Pons (tissue), 1 donor: ENCODE measurements at regions not wholly inside any gene's neighbourhood (a gene's known extent, or its start where the extent isn't known, plus 50 kb on each side); places are given as distances from the start of the nearest gene placed in this dataset.

Experiments
- DNase-seq: peaks from one replicate; pipeline ENCODE4 v3.0.0-alpha.2; 2016; ENCODE audit warnings: low spot score

DNA sequence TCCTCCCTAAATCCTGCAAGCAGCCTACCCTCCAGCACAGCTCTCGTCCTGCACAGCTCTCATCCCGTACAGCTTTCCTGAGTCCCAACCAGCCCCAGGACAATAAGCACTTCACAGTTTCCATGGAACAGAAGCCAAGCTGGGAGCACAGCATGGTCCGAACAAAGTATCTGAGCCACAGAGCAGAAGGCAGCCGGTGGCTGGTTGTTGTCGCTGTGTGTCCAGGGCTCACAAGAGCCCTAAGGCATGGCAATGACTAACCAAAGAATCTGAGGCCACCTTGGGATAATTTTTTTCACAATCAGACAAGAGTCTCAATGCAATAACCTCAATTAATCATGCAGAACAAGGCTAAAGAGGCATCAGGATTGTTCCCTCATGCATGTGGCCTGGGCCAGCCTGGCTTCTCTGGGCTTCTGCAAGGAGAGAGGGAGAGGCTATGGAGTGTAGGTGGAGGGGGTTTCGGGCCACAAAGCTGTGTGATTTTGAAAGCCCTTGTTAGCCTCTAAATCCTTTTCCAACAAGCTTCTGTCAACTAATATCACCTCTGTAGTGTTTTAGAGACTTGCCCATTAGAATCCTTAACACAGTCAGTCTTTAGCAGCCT lies 323.4 kb downstream of the PIK3R1 start:
- no peak for DNase-seq

DNA sequence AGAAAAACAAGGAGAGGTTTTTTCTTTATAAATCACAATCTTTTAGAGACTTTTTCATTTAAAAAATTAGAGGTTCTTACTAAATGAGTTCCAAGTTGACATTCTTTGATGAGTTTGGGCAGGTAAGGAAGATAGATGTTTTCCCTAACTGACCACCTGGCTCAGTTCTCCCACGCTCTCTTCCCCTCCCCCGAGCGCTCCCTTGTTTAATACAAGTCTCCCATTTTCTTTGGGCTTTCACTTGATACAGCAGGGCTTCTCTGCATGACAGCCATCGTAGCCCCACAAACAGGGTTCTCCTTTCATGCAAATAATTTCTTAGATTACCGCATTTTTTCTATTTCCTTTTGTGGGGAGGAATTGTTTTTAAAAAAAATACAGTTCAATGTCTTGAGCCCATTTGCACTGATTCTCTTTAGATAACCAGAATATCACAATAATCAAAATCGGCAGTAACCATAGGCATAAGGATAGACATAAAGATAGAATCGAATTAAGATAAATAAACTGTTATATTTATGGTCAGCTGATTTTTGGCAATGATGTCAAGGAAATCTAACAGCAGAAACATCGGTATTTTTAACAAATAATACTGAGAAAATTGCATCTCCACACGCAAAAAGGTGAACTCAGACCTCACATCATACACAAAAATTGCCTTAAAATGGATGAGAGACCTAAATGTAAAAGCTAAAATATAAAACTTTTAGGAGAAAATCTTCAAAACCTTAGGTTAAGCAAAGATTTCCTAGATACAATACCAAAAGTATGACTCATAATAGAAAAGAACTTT lies 325.4 kb downstream of the PIK3R1 start:
- no peak for DNase-seq

DNA sequence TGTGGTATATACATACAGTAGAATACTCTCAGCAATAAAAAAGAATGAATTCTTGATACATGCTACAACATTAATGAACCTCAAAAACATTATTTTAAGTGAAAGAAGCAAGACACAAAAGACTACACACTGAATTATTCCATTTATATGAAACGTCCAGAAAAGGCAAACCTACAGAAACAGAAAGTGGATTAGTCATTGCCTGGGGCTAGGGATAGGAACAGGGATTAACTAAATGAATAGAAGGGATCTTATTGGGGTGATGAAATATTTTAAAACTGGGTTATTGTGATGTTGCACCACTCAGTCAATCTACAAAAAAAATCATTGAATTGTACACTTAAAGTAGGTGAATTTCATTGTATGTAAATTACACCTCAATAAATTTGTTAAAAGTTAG lies 326.7 kb downstream of the PIK3R1 start:
- DNase-seq = no peak

DNA sequence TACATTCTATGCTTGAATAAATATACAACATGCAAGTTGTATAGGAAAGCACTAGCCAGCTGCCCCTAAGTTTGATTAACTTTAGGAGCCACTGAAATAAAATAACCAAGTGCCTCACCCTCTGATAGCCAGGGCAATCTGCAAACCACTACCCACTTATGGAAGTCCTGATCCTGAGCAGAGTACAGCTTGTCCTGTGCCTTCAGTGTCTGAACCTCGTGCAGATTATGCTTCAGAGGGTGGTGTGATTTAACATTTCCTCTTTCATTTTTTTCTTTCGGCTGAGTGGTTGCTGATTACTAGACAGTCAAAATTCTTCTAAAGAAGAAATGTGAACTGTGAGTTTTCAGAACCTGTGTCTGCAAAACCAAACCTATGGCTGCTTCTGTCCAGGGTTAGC lies 327.7 kb downstream of the PIK3R1 start:
- no peak for DNase-seq

DNA sequence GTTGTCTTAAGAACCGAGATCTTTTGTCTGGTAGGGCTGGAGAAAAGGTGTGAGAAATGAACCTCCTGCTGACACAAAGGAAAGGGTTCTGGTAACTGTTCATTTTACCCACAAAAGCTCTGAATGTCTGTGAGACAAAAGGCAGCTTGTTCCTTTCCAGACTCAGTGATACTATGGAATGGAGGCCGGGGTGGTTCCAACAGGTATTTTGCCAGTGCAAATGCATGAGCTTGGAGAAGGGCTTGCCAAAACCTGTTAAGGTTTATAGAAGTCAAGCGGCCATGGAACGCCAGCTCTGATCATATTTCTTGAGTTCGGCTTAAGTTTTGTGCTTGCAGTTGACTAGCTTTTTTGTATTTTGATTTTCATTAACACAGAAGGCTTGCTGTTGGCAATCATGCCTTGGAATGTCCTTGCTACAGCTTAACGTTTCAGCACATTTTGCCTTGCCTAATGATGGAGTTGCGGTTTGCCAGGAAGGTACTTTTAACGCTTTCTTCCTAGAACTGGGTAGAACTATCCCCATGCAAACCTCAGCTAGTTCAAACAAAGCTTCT lies 328.6 kb downstream of the PIK3R1 start:
- DNase-seq = no peak

GRCh38 chr5:68544648-68545552 lies 329.3 kb downstream of the PIK3R1 start:
- no peak for DNase-seq

DNA sequence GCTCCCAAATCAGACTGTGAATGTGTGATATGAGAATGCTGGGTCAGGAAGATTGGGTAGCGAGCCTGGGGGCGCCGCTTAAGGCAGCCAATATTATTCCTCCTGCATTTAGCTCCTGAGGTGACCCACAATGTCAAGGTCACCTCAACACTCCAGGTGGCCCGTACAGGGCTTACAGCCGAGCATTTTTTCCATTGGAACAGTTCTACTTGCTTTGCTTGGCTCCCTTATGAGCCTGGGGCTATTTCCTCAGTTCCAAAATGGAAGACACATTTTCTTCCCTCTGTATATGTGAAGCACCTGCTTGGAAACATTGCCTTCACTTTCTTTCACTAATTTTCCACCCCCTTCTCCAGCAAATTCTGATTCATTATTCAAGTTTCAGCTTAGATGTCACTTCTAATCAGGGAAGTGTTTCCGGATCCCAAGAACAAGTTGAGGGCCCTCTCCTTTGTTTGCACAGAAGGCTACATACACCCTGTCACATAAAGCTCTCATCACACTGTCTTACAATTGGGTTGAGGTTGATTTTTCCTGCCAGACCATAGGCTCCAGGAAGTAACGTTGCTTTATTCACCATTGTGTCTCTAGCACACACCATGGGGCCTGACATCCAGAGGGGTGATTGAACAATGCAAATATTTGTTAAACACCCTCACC lies 330.2 kb downstream of the PIK3R1 start:
- DNase-seq = no peak

DNA sequence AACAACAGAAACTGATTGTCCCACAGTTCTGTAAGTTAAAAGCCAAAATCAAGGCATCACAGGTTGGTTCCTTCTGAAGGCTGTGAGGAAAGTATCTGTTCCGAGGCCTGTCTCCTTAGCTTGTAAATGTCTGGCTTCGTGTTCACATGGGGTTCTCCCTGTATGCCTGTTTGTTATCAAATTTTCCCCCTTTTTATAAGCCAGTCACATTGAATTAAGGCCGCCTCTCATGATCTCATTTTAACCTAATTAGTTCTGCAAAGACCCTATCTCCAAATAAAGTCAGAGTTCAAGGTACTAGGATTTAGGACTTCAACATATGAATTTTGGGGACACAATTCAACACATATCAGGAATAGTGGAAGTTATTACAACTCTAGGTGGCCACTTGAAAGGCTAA lies 331.5 kb downstream of the PIK3R1 start:
- no peak for DNase-seq

DNA sequence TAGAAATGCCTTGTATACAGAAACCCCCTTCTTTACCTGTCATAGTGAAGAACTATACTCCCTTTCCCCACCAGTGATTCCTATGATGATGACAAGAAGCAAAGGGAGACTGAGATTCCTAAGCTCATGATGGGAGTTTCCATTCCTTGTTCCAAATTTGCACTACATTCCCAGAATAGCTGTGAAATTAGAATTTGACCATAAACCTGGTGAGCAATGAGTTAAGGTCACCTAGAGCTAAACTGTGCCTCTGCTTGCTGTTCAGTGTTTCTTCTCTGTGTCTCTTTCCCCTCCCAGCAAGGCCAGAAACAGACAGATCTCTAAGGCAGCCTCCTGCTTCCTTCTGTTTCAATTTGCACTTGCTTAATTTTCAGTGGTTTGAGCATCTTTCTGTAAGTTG lies 332.1 kb downstream of the PIK3R1 start:
- DNase-seq = no peak

- no peak for DNase-seq
Observed at GRCh38 chr5:68548959-68549676, 333.6 kb downstream of the PIK3R1 start.

DNA sequence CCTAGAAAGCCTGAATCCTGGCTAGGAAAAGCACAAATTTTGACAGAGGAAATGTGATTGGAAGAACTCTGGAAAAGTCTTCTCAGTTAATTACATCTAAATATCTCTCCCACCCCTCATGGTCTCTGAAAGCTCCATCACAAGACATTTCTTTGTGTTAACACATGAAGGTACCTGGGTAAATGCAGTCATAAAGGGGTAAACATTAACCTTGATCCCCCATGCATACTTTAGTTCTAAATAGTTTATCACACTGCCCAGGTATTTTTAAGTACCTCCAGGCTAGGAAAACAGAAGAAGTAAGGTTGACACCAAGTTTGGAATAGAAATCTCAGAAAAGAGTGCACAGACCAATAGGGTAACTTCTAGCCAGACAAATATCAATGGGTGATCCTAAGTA lies 334.5 kb downstream of the PIK3R1 start:
- DNase-seq = no peak

DNA sequence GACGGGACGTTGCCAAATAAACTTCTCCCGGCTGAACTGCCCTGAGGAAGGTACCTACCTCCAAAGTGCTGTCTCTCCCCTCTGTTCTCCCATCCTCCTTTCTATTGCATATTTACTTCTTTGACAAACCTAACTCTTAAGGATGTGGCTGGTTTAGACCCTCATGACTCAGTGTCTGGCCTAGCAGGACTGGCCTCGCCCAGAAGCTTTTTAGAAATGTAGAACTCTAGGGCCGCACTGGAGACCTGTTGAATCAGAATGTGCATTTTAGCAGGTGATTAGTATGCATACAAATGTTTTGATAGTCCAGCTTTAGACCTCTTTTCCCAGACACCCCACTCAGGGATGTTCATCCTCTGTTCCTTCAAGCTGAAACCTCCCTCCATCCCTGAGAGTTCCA lies 335.9 kb downstream of the PIK3R1 start:
- no peak for DNase-seq

DNA sequence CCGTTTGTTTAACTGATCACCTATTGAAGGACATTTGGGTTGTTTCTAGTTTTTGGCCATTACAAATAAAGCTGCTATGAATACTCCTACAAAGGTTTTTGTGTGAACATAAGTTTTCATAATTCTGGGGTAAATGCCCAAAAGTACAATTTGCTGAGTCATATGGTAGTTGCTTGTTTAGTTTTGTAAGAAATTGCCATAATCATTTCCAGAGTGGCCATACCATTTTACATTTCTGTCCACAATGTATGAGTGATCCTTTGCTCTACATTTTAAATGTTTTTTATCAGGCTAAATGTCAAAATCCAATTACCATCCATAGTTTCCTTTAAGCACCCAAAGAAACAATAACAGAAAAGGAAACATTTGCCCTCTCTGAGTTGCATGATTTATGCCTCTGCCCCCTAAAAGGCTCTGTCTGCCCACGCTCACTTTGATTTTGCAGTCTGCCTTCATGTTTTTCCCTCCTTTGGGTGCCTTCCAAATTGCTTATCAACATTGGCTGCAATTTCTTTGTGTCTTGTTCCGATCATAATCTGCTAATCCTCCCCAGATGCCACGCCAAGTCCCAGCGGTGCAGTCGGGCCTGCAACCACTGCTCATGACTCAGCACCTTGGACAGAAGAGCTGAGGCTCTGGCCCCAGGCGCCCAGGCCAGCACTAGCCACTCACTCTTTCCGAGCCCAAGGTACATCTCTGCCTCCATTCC lies 339.2 kb downstream of the PIK3R1 start:
- no peak for DNase-seq

DNA sequence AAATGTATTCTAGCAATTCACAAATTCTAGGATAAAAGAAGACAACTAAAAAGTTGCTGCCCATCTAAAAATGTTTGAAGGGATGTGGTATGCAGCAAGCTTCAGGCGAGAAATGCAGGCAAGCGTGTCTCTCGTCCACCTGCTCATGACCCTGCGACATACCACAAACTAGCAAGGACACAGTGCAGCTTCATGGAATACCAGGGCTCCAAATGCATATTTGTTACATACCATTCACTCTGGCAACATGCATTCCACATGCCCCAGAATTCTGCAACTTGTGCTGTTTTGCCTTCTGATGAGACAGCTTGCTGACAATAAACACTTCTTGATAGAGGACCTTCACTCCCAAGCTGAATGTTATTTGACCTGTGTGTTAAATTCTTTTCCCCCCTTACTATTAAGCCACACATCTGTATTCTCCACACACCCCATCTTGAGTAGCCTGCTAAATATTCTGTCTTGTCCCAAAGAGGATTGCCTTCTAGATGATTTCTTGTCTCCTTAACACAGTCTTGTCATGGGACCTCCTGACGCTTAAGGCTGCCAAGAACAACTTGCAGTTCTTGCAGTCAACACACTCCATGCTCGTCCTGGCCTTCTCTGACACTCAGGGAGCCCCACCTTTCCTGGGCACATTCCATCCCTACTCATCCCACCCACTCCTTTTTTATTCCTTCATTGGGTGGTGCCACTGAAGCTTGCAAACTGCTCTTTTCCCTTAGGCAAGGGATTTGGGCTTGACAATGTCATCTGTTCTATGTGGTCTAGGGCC lies 340.5 kb downstream of the PIK3R1 start:
- DNase-seq = no peak

GRCh38 chr5:68557162-68557936 lies 341.8 kb downstream of the PIK3R1 start:
- no peak for DNase-seq

DNA sequence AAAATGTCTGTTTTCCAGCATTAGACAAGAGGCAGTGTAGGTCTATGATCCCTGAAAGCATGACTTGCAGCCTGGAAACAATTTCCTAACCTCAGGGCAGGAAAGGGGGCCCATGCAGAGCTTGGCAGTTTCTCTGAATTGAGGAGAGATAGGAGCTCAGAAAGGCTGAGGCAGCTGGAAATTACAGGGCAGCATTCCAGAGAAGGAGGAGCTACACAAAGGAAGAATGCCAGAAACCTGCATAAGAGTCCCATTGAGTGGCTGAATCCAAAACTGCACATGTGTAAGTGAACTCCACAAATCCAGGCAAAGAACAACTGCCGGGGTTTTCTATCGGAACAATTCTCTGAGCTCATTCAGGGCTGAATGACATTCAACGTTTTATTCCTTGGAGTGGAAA lies 346.8 kb downstream of the PIK3R1 start:
- DNase-seq = peak; percentile 83

DNA sequence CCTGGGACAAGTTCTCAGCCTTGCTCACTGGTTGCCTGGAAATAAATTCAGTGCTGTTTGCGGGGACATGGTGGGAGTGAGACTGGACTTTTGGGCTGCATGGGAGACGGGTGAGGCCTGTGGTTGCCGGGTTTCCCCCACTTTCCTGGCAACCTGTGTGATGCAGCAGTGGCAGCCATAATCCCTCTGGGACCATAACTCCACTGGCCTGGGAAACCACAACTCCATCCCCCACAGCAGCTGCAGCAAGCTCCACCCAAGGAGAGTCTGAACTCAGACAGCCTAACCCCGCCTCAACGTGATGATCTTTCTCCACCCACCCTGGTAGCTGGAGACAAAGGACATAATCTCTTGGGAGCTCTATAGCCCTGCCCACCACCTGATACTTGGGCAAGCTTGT lies 349.9 kb downstream of the PIK3R1 start:
- DNase-seq = no peak

GRCh38 chr5:68576805-68577204 lies 361.2 kb downstream of the PIK3R1 start:
- no peak for DNase-seq

DNA sequence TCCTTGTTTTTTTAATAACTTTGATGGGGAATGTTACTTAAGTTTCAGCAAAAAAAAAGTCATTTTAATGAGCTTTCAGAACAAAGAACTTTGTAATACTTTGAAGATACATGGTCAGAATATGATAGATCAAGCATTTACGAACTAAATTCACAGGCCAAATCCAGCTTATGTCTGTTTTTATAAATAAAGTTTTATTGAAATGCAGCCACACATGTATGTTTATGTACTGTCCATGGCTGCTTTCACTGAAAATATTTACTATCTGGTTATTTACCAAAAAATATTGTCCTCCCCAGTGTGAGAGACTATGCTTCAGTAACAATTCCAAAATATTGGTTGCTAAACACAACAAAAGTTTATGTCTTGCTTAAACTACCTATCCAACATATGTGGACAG lies 366.7 kb downstream of the PIK3R1 start:
- DNase-seq = no peak
